Fibroblast of mammary gland (primary cell): ENCODE measurements at regions not wholly inside any gene's neighbourhood (a gene's known extent, or its start where the extent isn't known, plus 50 kb on each side); places are given as distances from the start of the nearest gene placed in this dataset.
A peak's percentile ranks its signal among the peaks of the same experiment; 100 is the strongest.

Source experiments
- DNase-seq: peaks from one replicate; pipeline ENCODE4 v3.0.0-alpha.2; 2010; ENCODE audit warnings: low read depth
- H3K4me3 ChIP-seq: 2 replicates; pipeline ENCODE4 v1.5.1; 2011; ENCODE audit warnings: low read depth, mild to moderate bottlenecking, low read length, moderate library complexity; ENCODE audit not compliant: control insufficient read depth
- CTCF ChIP-seq: conservative IDR thresholded peaks from 2 replicates; pipeline ENCODE4 v1.5.1; 2011; ENCODE audit warnings: low read depth, low read length, inconsistent platforms; ENCODE audit not compliant: control insufficient read depth, insufficient read depth

DNA sequence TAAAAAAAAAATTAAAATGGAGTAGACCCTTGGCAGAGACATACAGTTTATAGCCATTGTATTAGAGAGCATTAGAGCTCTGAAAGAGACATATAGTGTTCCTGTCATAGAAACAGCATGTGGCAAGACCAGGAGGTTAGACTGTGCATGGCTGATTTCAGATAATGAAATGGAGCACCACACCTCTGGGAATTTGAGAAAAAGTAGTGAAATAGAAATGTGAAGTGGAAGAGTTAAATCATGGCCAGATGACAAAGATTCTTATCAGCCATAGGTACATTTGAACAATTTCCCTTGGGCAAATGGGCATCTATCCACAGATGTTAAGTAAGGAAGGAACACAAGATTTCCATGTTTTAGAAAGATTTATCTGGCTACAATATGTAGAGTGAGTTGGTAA, 1083.1 kb downstream of the PLA2G4A start:
- DNase-seq = no peak
- H3K4me3 ChIP-seq = no peak overlapping the region
- TF ChIP-seq CTCF = no peak

DNA sequence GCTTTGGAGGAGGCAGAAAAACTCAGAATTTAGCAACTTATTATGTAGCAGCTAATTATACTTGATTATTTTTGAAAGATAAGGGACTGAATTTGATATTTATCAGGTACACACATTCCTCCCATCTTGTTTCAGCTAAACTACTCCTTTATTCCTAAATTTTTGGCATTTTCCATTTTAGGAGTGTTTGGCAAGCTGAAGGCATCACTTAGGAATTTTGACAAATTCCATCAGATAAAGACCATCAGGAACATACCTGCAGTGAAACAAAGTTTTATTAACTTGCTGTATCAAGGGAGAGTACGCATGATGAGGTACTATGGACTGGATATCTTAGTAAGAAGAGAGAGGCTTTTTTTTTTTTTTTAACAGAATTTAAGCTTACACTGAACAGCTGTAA, 1092.2 kb downstream of the PLA2G4A start:
- no peak overlapping the region for H3K4me3 ChIP-seq
- DNase-seq = no peak
- no peak for TF ChIP-seq CTCF

GRCh38 chr1:187921426-187921825, 1092.7 kb downstream of the PLA2G4A start:
- TF ChIP-seq CTCF = no peak
- H3K4me3 ChIP-seq = no peak overlapping the region
- no peak for DNase-seq

GRCh38 chr1:187922255-187922654, 1093.5 kb downstream of the PLA2G4A start:
- no peak for DNase-seq
- H3K4me3 ChIP-seq = no peak overlapping the region
- TF ChIP-seq CTCF = no peak

DNA sequence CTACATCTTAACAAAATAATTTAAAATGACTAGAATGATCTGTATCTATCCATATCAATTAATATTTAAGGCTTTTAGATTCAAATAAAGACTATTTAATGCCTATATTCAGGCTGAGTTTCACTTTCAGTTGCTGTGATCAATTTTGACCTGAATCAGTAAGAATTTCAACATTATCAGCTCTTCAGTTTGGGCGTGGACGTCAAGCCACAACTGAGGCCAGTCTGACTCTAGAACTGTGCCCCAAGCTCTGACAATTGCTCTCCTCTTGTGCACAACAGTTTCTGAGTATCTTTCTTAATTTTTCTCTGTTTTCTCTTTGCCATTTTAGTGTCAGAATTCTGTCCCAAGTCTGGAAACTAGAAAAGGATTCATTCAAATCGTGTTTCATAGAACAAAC, 1095.5 kb downstream of the PLA2G4A start:
- no peak for TF ChIP-seq CTCF
- H3K4me3 ChIP-seq = no peak overlapping the region
- DNase-seq = no peak

DNA sequence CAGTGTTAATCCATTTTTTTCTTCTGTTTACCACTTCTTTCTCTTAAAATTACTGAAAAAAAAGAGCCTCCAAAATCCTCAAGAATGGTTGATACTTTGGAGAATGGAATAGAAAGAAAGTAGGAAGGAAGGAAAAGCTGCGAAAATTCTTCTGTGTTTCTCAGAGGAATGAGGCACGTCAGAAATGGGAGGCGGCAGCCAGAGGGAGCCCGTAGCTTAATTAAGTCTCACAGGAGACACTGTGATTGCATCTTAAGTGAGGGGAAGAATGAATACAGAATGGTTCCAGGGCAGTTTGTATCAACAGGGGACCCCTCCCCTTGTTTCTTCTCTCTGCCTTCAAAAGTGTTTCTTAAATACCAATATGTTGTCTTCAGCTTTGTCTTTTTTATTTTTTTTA, 1099.5 kb downstream of the PLA2G4A start:
- DNase-seq = peak; percentile 16
- TF ChIP-seq CTCF = peak; percentile 29
- H3K4me3 ChIP-seq = no peak overlapping the region

DNA sequence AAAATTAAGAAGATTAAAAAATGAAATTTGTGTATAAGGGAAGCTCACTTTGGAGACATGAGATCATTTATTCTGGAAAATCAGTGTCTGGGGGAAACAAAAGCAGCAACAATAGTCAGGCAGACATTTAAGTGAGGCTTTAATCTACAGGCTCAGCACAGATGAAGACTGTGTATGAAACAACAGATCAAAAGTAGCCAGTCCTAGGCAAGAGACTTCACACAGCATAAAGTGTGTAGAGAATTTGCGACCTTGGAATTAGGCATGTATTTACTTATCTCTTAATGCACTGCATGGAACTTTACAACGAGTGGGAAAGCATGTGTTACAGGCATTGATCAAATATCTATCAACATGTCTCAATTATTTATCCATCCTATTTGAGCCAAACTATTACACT, 1099.9 kb downstream of the PLA2G4A start:
- no peak for DNase-seq
- TF ChIP-seq CTCF = no peak
- no peak overlapping the region for H3K4me3 ChIP-seq
